HG03342 (cell line): ENCODE measurements at regions not wholly inside any gene's neighbourhood (a gene's known extent, or its start where the extent isn't known, plus 50 kb on each side); places are given as distances from the start of the nearest gene placed in this dataset.

Experiments used
- ATAC-seq: cut with Tn5 transposase; IDR thresholded peaks from one replicate; pipeline ENCODE4 v1.9.1; 2021; ENCODE audit warnings: mild to moderate bottlenecking, moderate library complexity; ENCODE audit not compliant: unreplicated experiment

- no peak for ATAC-seq
These were observed 518.7 kb downstream of the TNS1 start for GRCh38 chr2:217484046-217484445.

- ATAC-seq: no peak
These were observed 520.6 kb downstream of the TNS1 start for GRCh38 chr2:217482056-217482710.

GRCh38 chr2:217481577-217481976 lies 521.2 kb downstream of the TNS1 start:
- ATAC-seq: no peak

GRCh38 chr2:217479566-217479965 lies 523.2 kb downstream of the TNS1 start:
- ATAC-seq: no peak

GRCh38 chr2:217478831-217479455 lies 523.9 kb downstream of the TNS1 start:
- ATAC-seq: no peak

GRCh38 chr2:217477583-217477982 lies 525.2 kb downstream of the TNS1 start:
- no peak for ATAC-seq

- no peak for ATAC-seq
These were observed 527.0 kb downstream of the TNS1 start for GRCh38 chr2:217475791-217476190.

GRCh38 chr2:217475101-217475500 lies 527.7 kb downstream of the TNS1 start:
- no peak for ATAC-seq

GRCh38 chr2:217471319-217471718 lies 531.5 kb downstream of the TNS1 start:
- no peak for ATAC-seq

GRCh38 chr2:217469203-217469810 lies 533.5 kb downstream of the TNS1 start:
- ATAC-seq: no peak

GRCh38 chr2:217468042-217468830 lies 534.6 kb downstream of the TNS1 start:
- ATAC-seq: no peak

- no peak for ATAC-seq
These were observed 535.5 kb downstream of the TNS1 start for GRCh38 chr2:217467331-217467730.

GRCh38 chr2:217466805-217467204 lies 536.0 kb downstream of the TNS1 start:
- no peak for ATAC-seq

- no peak for ATAC-seq
These were observed 536.7 kb downstream of the TNS1 start for GRCh38 chr2:217466104-217466503.

GRCh38 chr2:217465100-217465499 lies 537.7 kb downstream of the TNS1 start:
- no peak for ATAC-seq

GRCh38 chr2:217463402-217464075 lies 539.3 kb downstream of the TNS1 start:
- no peak for ATAC-seq

- ATAC-seq: no peak
These were observed 540.7 kb downstream of the TNS1 start for GRCh38 chr2:217462121-217462520.

GRCh38 chr2:217461674-217462073 lies 541.1 kb downstream of the TNS1 start:
- no peak for ATAC-seq

GRCh38 chr2:217459680-217460405 lies 543.0 kb downstream of the TNS1 start:
- ATAC-seq: no peak

GRCh38 chr2:217459016-217459415 lies 543.8 kb downstream of the TNS1 start:
- no peak for ATAC-seq
